HG03575 (cell line): ENCODE measurements at regions not wholly inside any gene's neighbourhood (a gene's known extent, or its start where the extent isn't known, plus 50 kb on each side); places are given as distances from the start of the nearest gene placed in this dataset.

ENCODE experiments used
- ATAC-seq: cut with Tn5 transposase; IDR thresholded peaks from one replicate; pipeline ENCODE4 v1.9.1; 2021; ENCODE audit not compliant: unreplicated experiment, insufficient number of reproducible peaks, low FRiP score; ENCODE audit errors: extremely low read depth

DNA sequence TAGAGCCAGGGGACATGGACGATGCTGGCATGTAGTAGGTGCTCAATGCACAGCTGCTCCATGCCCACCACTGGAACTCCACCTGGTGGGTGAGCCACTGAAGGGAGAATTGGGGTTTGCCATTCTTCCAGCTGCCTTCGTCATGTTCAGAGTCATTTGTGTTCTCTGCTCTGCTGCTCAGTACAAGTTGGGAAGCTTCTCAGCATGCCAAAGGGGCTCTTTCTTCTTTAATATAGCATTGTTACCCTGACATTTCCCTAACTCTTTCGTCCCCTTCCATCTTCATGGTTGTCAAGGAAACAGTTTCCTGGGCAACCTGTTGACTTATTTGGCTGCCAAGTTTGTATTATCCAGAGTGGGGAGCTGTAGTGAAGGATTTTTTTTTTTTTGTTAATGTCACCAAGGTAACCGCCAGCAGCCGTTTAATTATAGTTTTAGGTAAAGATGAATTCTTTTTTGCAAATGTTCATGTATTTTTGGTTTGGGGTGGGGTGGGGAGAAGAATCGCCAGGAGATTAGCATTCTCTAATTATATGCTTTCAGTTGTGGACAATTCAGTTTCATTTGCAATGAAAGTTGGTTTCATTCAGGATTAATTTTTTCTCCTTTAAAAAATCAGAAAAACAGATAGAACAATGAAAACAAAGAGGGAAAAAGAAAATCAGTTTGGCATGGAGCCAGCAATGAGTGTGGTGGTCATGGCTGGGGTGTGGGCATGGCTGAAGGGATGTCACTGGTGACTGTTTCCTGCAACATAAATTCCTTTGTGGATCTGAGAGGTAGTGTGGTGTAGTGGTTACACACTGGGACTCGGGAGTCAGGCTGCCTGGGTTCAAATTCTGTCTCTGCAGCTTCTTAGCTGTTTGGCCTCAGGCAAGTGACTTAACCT, 73.0 kb upstream of the KCNG1 start:
- ATAC-seq, result no peak

DNA sequence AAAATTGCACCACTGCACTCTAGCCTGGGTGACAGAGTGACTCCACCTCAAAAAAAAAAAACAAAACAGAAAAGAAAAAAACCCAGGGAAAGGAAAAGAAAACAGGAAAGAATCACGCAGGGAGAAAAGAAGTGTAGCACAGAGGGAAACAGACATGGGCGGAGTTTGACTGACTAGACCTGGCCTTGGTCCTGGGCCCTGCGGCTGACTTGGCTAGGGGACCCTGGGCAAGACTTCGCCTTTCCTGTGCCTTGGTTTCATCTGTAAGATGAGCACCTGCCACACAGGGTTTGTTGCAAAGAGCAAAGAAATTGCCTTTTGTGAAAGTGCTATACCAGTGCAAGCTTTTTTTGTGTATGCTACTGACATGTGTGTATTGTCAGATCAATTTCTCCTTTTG, 71.3 kb upstream of the KCNG1 start:
- no peak for ATAC-seq

DNA sequence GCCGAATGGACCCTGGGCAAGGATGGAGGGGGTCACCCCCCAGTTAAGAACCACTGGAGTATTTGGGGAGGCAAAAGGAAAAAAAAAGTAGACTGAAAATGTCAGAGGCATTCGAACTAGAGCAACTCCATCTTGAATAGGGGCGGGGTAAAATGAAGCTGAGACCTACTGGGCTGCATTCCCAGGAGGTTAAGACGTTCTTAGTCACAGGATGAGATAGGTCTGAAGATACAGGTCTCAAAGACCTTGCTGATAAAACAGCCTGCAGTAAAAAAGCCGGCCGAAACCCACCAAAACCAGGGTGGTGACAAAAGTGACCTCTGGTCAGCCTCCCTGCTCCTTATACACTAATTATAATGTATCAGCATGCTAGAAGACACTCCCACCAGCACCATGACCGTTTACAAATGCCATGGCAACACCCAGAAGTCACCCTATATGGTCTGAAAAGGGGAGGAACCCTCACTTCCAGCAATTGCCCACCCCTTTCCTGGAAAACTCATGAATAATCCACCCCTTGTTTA, 70.4 kb upstream of the KCNG1 start:
- ATAC-seq, result no peak

DNA sequence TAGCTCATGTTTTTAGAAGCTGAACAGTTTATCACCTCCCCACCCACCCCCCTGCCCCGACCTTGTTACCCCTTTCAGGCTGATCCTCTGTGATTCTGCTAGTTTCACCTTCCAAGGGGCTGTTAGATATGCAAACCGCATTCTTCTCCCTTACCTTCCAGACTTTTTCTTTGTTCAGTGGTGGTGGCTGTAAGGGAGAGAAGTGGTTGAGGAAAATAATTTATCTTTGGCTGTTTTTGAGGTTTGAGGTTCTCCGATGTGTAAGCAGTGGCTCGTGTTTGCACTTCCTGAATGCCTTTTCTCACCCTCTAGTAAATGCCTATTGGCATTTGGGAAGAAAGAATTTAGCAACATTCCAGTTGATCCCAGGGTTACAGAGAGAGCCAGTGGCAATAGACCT, 69.4 kb upstream of the KCNG1 start:
- ATAC-seq, result no peak

DNA sequence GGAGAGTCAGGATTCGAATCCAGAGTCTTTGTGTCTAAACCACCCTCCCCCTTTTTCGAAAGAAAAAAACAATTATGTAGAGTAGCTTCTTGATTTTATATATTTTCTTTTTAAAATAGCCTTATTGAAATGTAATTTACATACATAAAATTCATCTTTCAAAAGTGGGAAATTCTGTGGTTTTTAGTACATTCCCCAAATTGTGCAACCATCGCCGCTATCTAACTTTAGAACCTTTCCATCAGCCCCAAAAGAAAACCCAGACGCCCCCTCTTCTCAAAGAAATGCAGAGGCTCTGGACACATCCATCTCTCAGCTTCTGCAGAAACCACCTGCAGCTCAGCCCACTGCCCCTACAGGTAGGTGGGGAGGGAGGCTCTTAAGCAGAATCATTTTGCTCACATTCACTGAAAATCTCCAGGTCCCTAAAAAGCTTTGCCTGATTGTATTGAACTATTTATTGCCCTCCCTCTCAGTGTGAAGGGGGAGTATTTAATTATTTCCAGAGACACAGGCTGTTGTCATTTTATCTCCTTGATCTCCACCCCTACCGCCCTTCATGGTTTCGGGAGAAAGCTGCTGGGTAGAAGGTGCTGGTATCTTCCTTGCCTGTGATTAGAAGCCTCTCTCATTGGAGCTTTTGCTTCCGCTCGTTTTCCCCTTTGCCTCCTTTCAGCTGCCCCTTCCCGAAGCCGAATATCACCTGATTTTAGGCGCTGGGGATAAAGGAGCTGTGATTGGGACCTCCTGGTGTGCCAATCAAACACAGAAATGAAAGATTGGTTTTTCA, 68.7 kb upstream of the KCNG1 start:
- no peak for ATAC-seq

DNA sequence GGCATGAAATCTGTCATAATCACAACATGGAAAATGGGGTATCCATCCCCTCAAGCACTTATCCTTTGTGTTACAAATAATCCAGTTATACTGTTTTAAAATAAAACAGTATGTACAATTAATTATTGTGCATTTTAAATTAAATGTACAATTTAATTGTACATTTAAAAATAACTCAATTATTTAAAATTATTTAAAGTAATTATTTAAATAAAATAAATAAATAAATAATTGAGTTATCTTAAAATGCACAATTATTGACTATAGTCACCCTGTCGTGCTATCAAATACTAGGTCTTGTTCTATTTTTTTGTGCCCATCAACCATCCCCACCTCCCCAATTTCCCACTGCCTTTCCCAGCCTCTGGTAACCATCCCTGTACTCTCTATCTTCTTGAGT, 66.9 kb upstream of the KCNG1 start:
- no peak for ATAC-seq

DNA sequence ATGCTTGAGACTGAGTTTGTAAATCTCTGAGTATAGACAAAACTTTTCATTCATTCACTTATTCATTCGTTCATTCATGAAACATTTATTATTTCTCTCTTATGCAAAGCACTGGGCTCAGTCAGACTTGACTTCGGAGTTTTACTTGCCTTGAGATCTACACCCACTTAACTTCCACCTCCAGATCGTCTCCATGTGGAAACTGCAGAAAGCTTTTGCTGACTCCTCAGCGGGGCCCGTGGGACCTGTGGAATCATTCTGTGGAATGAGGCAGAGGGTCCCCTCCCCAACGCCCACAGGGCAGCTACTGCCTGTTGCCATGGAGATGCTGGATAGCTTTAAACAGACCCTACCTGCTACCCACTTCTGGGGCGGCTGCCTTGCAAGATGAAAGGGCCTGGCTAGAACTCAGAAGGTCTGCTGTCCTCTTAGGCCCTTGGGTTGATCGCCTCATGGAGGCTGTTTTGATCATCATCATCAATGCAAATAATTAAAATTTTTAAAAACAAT, 66.4 kb upstream of the KCNG1 start:
- no peak for ATAC-seq

DNA sequence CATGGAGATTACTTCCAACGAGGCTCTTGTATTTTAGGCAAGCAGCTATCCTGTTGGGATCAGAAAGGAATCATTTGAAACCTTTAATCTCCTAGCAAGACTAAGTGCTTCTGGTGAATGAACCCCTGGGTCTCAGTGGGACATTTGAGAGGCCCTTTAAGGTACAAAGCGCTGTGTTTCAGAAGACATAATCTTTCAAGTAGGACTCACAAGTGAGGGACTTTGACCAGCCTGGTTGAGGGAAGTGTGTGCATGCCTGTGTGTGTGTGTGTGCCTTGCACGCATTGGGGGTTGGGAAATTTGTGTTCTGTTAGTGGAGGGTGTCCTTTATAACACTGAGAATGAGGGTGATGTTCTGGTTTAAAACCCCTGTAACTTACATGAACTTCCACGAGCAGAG, 64.4 kb upstream of the KCNG1 start:
- no peak for ATAC-seq

DNA sequence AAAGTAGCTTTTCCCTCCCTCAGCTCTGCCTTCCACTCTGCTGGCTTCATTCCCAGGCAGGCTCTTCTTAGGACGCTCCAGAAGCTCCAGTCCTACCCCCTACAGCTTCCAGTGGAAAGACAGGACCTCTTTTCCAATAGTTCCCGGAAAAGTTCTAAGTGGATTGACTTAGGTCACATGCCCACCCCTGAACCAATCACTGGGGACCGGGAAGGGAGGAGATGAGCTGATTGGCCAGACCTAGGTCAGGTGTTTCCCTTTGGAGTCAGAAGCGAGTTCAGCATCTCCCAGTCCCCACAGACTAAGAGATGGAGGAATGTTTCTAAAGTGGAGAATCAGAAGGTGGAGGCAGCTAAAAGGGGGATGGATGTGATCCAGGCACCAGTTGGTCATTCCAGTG, 62.9 kb upstream of the KCNG1 start:
- ATAC-seq, result no peak

DNA sequence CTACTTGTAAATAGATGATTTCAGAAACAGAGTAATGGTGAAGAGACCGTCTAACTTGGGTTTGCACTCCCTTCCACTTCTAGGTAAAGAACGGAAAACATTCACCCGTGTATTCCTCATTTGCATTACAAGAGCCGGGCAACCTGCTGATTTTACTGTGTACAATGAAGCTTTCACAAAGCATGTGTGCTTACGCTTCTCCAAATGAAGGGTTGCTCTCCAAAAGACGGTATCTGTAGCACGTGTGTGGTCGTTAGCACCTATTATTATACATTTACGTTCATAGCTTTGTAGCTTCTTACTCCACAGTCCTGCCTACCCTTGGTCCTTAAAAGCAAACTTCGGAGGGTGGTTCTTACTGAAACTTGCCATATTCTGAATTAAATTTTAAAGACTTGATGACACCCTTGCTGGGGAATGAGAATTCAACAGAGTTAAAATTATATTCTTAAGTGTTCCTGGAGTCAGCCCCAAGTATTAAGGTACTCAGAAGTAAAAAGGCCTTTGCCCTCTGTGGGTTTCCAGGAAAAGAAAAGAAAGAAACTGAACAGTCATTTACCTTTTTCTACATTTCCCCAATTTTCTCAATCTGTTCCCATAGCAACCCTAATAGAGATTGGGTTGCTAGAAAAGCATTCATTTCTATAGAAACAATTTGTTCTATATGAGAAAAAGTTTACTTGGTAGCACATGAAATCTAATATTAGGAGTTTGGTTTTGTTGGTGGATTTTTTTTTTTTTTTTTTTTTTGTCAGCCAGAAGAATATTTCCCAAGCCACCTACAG, 61.9 kb upstream of the KCNG1 start:
- no peak for ATAC-seq

DNA sequence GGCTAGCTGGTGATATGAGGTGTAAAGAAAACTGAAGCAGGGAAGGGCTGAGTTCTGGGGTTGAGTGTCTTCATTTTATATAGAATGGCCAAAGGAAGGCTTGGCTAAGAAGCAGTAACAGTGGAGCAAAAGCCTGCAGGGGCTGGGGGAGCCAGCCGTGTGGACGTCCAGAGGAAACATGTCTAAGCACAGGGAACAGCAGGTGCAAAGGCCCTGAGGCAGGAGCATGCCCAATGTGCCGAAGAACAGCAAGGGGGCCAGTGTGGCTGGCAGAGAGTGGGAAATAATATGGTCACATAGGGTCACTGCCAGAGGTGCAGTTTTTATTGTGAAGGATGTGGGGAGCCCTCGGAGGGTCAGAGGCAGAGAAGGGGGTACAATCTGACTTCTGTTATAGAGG, 60.5 kb upstream of the KCNG1 start:
- ATAC-seq, result no peak

DNA sequence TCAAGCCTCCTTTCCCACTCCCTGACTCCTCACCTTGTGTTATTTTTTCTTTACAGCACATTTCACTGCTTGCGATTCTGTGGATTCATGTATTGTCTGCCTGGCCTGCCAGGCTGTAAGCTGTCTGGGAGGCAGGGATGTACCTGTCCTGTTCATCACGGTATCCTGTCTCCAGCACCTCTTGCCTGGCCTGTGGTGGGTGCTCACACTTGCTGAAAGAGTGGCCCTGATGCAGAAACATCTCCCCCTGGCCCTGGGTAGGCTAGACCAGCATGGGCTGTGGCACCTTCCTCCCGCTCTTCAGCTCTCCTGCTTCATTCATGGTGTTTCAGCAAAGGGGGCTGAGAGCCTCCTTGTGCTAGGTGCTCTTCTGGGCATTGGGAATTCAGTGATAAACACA, 60.1 kb upstream of the KCNG1 start:
- ATAC-seq, result no peak

DNA sequence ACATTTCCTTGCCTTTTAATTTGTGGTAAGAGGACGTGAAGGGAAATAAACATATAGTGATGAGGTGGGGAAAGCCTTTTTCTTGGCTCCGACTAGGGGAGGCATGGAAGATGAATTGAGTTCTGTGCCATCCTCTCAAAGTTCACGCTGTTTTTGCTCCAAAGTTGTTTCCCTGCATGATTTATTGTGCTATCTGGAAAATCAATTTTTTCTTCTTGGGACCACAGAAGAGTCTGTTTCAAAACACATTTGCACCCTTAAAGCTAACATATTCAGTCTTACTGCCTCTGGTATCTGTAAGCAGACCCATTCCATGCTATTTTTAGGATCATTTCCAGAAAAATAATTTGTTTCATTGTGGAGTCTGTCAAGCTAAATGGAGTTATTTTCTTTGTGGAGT, 57.6 kb upstream of the KCNG1 start:
- no peak for ATAC-seq

DNA sequence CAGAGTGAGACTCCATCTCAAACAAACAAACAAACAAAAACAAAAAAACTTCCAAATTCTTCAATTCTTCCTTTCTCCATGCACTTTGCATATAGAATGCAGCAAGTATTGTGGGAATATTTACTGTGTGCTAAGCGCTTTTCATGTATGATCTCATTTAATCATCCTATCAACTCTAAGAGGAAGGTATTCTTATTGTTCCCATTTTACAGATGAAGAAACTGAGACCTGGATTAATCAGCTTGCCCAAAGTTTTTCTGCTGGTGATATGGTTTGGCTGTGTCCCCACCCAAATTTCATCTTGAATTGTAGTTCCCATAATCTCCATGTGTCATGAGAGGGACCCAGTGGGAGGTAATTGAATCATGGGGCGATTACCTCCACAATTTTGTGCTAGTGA, 56.6 kb upstream of the KCNG1 start:
- no peak for ATAC-seq

DNA sequence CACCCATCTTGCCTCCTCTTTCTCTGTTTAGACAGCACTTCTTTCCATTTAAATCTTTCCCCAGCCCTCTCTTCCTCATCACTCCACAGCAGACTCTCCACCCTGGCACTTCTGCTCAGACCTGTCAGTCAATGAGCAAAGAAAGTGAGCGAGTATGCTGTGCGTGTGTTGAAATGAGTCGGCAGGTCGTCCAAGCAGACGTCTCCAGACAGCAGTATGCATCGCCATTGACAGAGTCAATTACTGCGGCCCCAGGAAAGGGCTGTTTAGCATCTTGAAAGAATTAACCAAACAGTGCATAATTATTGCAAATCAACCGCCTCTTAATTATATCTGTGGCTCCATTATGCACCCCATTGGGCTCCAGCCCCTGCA, 54.8 kb upstream of the KCNG1 start:
- no peak for ATAC-seq

DNA sequence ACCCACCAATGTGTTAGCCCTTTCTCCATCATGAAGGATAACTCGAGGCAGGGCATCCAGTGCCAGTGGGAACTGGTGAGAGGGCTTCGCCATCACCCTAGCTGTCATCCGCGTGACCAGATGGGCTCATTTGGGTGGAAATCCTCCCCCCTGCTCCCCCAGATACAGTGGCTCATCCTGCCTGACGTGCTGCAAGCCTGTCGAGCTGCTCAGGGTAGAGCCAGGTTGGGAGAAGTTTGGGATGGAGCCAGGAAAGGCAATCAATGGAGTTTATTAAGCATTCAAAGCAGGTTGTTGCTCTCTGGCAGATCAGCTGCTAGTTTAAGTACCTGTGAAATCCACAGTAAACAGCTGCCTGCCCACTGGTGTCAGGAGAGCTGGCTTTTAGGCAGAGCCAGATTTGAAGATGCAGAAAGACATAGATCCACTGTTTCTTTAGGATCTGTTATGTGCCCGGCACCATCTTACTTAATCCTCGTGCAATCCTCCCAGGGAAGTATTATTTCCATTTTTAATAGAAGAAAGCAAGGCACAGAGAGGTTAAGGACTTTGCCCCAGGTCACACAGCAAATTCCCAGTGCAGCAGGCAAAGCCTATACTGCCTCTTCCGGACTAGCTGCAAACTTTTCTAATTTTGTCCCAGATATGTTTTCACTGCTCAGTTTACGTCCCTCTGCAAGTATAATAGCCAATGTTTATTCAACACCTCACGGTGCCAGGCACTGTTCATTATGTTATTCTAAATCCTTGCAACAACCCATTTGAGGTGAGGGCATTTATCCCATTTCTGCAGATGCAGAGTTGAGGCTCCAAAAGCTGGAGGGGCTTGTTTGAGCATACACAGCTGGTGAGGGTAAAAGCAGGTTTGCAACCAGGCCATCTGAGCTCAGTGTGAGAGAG, 54.1 kb upstream of the KCNG1 start:
- ATAC-seq, result no peak

DNA sequence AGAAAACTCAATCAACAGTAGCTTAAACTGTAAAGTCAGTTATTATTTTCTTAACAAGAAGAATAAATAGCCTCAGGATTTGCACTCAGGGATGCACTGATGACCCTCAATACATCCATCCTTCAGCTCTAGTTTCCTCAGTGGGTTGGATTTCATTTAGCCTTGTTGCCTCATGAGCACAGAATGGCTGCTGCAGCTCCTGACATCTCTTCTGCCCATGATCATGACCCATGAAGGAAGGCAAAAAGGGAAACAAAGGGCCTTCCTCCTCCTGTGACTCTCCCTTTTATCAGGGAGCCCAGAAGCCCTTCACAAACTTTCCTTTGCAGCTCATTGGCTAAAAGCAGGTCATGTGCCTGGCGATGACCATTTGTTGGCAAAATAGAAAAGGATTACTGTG, 51.2 kb upstream of the KCNG1 start:
- no peak for ATAC-seq
